Vagina (tissue), 2 donors: ENCODE measurements at regions not wholly inside any gene's neighbourhood (a gene's known extent, or its start where the extent isn't known, plus 50 kb on each side); places are given as distances from the start of the nearest gene placed in this dataset.

Experiments used
- CTCF ChIP-seq, 3 experiments: fragments of 450-650 bp in 2 of 3; fragments of 200-600 bp in 1 of 3; sonication (generic) in 1 of 3; IDR thresholded peaks; one replicate each; pipeline ENCODE4 v1.5.1; 2017 to 2019; ENCODE audit warnings: antibody characterized with exemption in 3 of 3, mild to moderate bottlenecking in 2 of 3, moderate library complexity in 2 of 3
- POLR2A ChIP-seq, 2 donors: fragments of 450-650 bp; IDR thresholded peaks; one replicate each; pipeline ENCODE4 v1.6.1; 2017; ENCODE audit warnings: antibody characterized with exemption in 2 of 2, mild to moderate bottlenecking in 2 of 2, moderate library complexity in 2 of 2
- POLR2AphosphoS5 ChIP-seq, 2 donors: sonication (generic); formaldehyde crosslinking; IDR thresholded peaks; one replicate each; pipeline ENCODE4 v1.9.0; 2017; ENCODE audit warnings: antibody characterized with exemption in 2 of 2, mild to moderate bottlenecking in 2 of 2, low read depth in 1 of 2; ENCODE audit not compliant: insufficient read depth in 1 of 2

DNA sequence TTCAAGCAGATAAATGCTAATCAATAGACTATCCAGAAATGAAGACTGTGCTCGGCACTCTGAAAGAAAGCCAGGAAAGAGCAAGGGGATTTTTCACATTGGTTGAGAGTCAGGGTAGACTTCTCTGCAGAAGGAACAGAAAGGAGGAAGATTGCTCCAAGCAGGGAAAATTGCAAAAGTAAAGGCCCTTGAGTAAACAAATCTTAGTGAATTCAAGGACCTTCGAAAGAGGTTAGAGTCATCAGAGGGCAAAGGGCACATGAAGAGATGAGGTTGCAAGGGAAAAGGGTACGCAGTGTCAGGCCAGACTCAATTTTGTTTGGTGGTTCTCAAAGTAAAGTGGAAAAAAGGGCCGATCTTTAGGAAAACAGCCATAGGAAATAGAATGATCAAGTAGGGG lies 157.6 kb upstream of the RAI14 start:
- TF ChIP-seq CTCF (IDR thresholded peaks at IDR 0.05) (no peak), POLR2A (IDR thresholded peaks at IDR 0.05) (no peak), POLR2AphosphoS5 (IDR thresholded peaks at IDR 0.05; ENCODE audit: insufficient read depth in 1 of 2, low read depth in 1 of 2) (no peak)
